ENCODE measurements at regions not wholly inside any gene's neighbourhood (a gene's known extent, or its start where the extent isn't known, plus 50 kb on each side); places are given as distances from the start of the nearest gene placed in this dataset.

DNA sequence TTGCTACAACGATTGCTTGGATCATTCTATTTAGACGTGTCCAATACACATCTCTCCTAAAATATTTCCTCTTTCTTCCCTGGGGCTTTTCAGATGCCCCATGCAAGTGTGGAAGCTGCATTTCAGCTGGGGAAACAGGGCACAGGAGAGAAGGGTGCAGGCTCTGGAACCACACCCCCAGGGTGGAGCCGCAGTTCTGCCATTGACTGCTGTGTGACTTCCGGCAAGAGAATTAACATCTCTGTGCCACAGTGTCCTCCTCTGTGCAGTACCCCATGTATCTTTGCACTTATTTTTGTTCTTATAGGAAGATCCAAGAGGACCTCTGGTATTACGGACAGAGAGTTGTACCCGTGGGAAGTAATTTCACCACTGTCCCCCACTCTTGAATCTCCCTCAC is 405.3 kb upstream of the EEF2KMT start:
- H3K4me2 ChIP-seq (ENCODE audit: low read length), result no peak overlapping the region
- H3K79me2 ChIP-seq (ENCODE audit: low read length), result no peaks in the 10 kb centered on the region
- no peaks in the 10 kb centered on the region for H3K9me2 ChIP-seq (replicated peaks; ENCODE audit: low read length)
- no peak for DNase-seq
- H3F3A ChIP-seq (ENCODE audit: low read length, unreplicated experiment), result no peaks in the 10 kb centered on the region
- no peaks in the 10 kb centered on the region for H3K4me1 ChIP-seq (ENCODE audit: insufficient read depth, low read length)
- CTCF ChIA-PET, result no interaction called here
- H2AFZ ChIP-seq (ENCODE audit: low read length), result no peak overlapping the region
- H3K27me3 ChIP-seq (ENCODE audit: low read length), result no peaks in the 10 kb centered on the region
- H3K27ac ChIP-seq (ENCODE audit: low read length), result no peak overlapping the region
- H3K9ac ChIP-seq (ENCODE audit: low read length), result no peak overlapping the region
- H3K4me3 ChIP-seq (ENCODE audit: low read length), result no peak overlapping the region
- no TSS peak for BruUV-seq (replicated peaks)
- intact Hi-C loops (cut with micrococcal nuclease), result no loop called here
- ATAC-seq, result no peak
- H4K20me1 ChIP-seq (ENCODE audit: low read length), result no peaks in the 10 kb centered on the region
- TF ChIP-seq EZH2phosphoT487 (IDR thresholded peaks at IDR 0.05; ENCODE audit: borderline replicate concordance, low read length) (no peak), EZH2 (IDR thresholded peaks at IDR 0.05; ENCODE audit: low read length, unreplicated experiment) (no peak), CTCF (conservative IDR thresholded peaks at IDR 0.05; ENCODE audit: low read depth, low read length) (no peak)
- no peaks in the 10 kb centered on the region for H3K36me3 ChIP-seq (ENCODE audit: low read depth, low read length)
- POLR2A ChIA-PET (ENCODE audit: unreplicated experiment), result no interaction called here
- no peaks in the 10 kb centered on the region for H3K9me3 ChIP-seq (ENCODE audit: low read length)

- H3K36me3 ChIP-seq (ENCODE audit: low read depth, low read length), result no peaks in the 10 kb centered on the region
- ChIA-PET POLR2A (ENCODE audit: unreplicated experiment) (no interaction called here), CTCF (no interaction called here)
- H3F3A ChIP-seq (ENCODE audit: low read length, unreplicated experiment), result no peaks in the 10 kb centered on the region
- no peak overlapping the region for H3K4me2 ChIP-seq (ENCODE audit: low read length)
- no peaks in the 10 kb centered on the region for H3K9me2 ChIP-seq (replicated peaks; ENCODE audit: low read length)
- H3K27me3 ChIP-seq (ENCODE audit: low read length), result no peaks in the 10 kb centered on the region
- no peak overlapping the region for H3K27ac ChIP-seq (ENCODE audit: low read length)
- DNase-seq, result no peak
- H2AFZ ChIP-seq (ENCODE audit: low read length), result no peak overlapping the region
- intact Hi-C loops (cut with micrococcal nuclease), result no loop called here
- no peaks in the 10 kb centered on the region for H4K20me1 ChIP-seq (ENCODE audit: low read length)
- no TSS peak for BruUV-seq (replicated peaks)
- no peaks in the 10 kb centered on the region for H3K79me2 ChIP-seq (ENCODE audit: low read length)
- H3K9me3 ChIP-seq (ENCODE audit: low read length), result no peaks in the 10 kb centered on the region
- no peak for ATAC-seq
- H3K4me3 ChIP-seq (ENCODE audit: low read length), result no peak overlapping the region
- no peaks in the 10 kb centered on the region for H3K4me1 ChIP-seq (ENCODE audit: insufficient read depth, low read length)
- no peak for TF ChIP-seq EZH2phosphoT487 (IDR thresholded peaks at IDR 0.05; ENCODE audit: borderline replicate concordance, low read length)
- TF ChIP-seq CTCF (conservative IDR thresholded peaks at IDR 0.05; ENCODE audit: low read depth, low read length), result 0 out of 2 replicates have a peak, but pooled peaks have one; percentile 31
- no peak for TF ChIP-seq EZH2 (IDR thresholded peaks at IDR 0.05; ENCODE audit: low read length, unreplicated experiment)
- no peak overlapping the region for H3K9ac ChIP-seq (ENCODE audit: low read length)
Observed at GRCh38 chr16:5502467-5502869, 404.9 kb upstream of the EEF2KMT start.

DNA sequence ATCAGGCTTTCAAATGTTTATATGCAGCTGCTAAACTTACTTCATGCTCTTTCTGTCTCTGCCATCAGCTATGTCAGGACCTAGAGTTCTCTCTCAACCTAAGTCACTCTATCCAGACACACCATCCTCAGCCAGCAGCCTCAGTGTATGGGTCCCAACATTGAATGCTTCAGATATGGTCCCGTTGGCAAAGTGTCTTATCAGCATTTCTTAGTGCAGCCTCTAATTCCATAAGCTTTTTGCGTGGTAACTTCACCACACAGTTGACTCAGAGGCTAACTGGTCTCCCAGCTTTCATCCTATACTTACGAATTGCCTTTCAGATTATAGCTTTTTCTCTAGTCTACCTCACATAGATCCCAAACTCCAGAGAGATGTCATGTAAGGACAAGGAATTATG is 402.9 kb upstream of the EEF2KMT start:
- no TSS peak for BruUV-seq (replicated peaks)
- Histone ChIP-seq H3K9ac (ENCODE audit: low read length) (no peak overlapping the region), H4K20me1 (ENCODE audit: low read length) (no peaks in the 10 kb centered on the region), H3K4me1 (ENCODE audit: insufficient read depth, low read length) (no peaks in the 10 kb centered on the region), H3K9me3 (ENCODE audit: low read length) (no peaks in the 10 kb centered on the region), H3K27ac (ENCODE audit: low read length) (no peak overlapping the region), H3K36me3 (ENCODE audit: low read depth, low read length) (no peaks in the 10 kb centered on the region), H3K27me3 (ENCODE audit: low read length) (no peaks in the 10 kb centered on the region), H2AFZ (ENCODE audit: low read length) (no peak overlapping the region), H3K79me2 (ENCODE audit: low read length) (no peaks in the 10 kb centered on the region), H3K4me3 (ENCODE audit: low read length) (no peak overlapping the region), H3F3A (ENCODE audit: low read length, unreplicated experiment) (no peaks in the 10 kb centered on the region), H3K9me2 (replicated peaks; ENCODE audit: low read length) (no peaks in the 10 kb centered on the region), H3K4me2 (ENCODE audit: low read length) (no peak overlapping the region)
- CTCF ChIA-PET, result no interaction called here
- ATAC-seq (no peak), DNase-seq (no peak)
- intact Hi-C loops (cut with micrococcal nuclease), result no loop called here
- POLR2A ChIA-PET (ENCODE audit: unreplicated experiment), result no interaction called here
- TF ChIP-seq EZH2phosphoT487 (IDR thresholded peaks at IDR 0.05; ENCODE audit: borderline replicate concordance, low read length) (no peak), EZH2 (IDR thresholded peaks at IDR 0.05; ENCODE audit: low read length, unreplicated experiment) (no peak), CTCF (conservative IDR thresholded peaks at IDR 0.05; ENCODE audit: low read depth, low read length) (no peak)
